K562 (cell line): ENCODE measurements at regions not wholly inside any gene's neighbourhood (a gene's known extent, or its start where the extent isn't known, plus 50 kb on each side); places are given as distances from the start of the nearest gene placed in this dataset.

Experiments used
- ATAC-seq: fragments of 200-7000 bp; cut with Tn5 transposase; 3 replicates; pipeline ENCODE4 v1.9.1; 2020; ENCODE audit warnings: moderate library complexity
- BruUV-seq: library from RNA; stranded (reverse); fragments of 400-500 nt; replicated peaks from 2 replicates; lab custom pipeline; 2021; lab: Mats Ljungman, UMichigan
- CTCF ChIA-PET: fragments of 300-600 bp; formaldehyde crosslinking; extraction: SDS; loops from one replicate; lab custom pipeline; 2021; ENCODE audit warnings: low intra/inter-chr PET ratio; lab: Yijun Ruan, JAX
- POLR2A ChIA-PET: fragments of 300-600, 350-650 bp; sonication (Branson Sonifier 250); formaldehyde crosslinking; extraction: SDS; loops from one replicate; lab custom pipeline; 2021; ENCODE audit warnings: antibody characterized with exemption, inconsistent platforms; lab: Yijun Ruan, JAX
- DNase-seq, 4 experiments: peaks; one replicate each; pipeline versions ENCODE4 v3.0.0 to v3.0.0-alpha.2; 2011 to 2018; ENCODE audit warnings: low spot score in 3 of 4, mixed read lengths in 3 of 4; ENCODE audit errors: extremely low read depth in 1 of 4
- FAIRE-seq: peaks from 2 replicates; lab custom pipeline; 2011; peaks lifted over from hg19 to GRCh38; lab: Jason Lieb, UNC
- H2AFZ ChIP-seq: 2 replicates; pipeline ENCODE4 v1.6.0; 2011; ENCODE audit warnings: low read depth, low read length, control low read depth, inconsistent platforms
- H3K27ac ChIP-seq: fragments of 200-600 bp; 3 replicates; pipeline ENCODE4 v1.8.0; 2011; ENCODE audit warnings: low read depth, mild to moderate bottlenecking, control low read depth, inconsistent platforms, low read length, moderate library complexity, mixed read lengths; ENCODE audit errors: extremely low read depth
- H3K27me3 ChIP-seq, 2 experiments: fragments of 300-600 bp in 1 of 2; 2 replicates in 1 of 2; 3 replicates in 1 of 2; pipeline versions ENCODE4 v1.6.0 to v1.8.0; 2011; ENCODE audit warnings: inconsistent platforms in 2 of 2, low read length in 2 of 2, mild to moderate bottlenecking in 1 of 2, mixed read lengths in 1 of 2, moderate library complexity in 1 of 2; ENCODE audit not compliant: control insufficient read depth in 2 of 2, insufficient read depth in 2 of 2
- H3K36me3 ChIP-seq: fragments of 300-600 bp; 3 replicates; pipeline ENCODE4 v1.8.0; 2011; ENCODE audit warnings: mild to moderate bottlenecking, low read length, inconsistent platforms; ENCODE audit not compliant: control insufficient read depth, insufficient read depth
- H3K4me1 ChIP-seq, 2 experiments: fragments of 200-600 bp in 1 of 2; replicated peaks in 1 of 2; 2 replicates in 1 of 2; 3 replicates in 1 of 2; pipeline versions ENCODE4 v1.5.1 to v1.8.0; 2011; ENCODE audit warnings: inconsistent platforms in 2 of 2, low read length in 2 of 2, mild to moderate bottlenecking in 1 of 2, mixed read lengths in 1 of 2, moderate library complexity in 1 of 2; ENCODE audit not compliant: control insufficient read depth in 2 of 2, insufficient read depth in 2 of 2
- H3K4me2 ChIP-seq: 2 replicates; pipeline ENCODE4 v1.6.1; 2011; ENCODE audit warnings: low read length, control low read depth, inconsistent platforms, mixed read lengths; ENCODE audit not compliant: insufficient read depth
- H3K4me3 ChIP-seq: fragments of 200-600 bp; sonication (generic), shearing (Covaris generic); 2 replicates; pipeline ENCODE4 v1.5.1; 2016; ENCODE audit warnings: control low read depth, inconsistent platforms
- H3K79me2 ChIP-seq: fragments of 200-600 bp; 3 replicates; pipeline ENCODE4 v1.8.0; 2011; ENCODE audit warnings: low read length, inconsistent platforms; ENCODE audit not compliant: control insufficient read depth, insufficient read depth
- H3K9ac ChIP-seq, 2 experiments: 2 replicates each; pipeline versions ENCODE4 v1.6.0 to v1.6.1; 2011; ENCODE audit warnings: low read depth in 2 of 2, low read length in 2 of 2, control low read depth in 1 of 2, inconsistent platforms in 1 of 2, mild to moderate bottlenecking in 1 of 2, mixed read lengths in 1 of 2; ENCODE audit not compliant: insufficient read depth in 1 of 2
- H3K9me1 ChIP-seq: one replicate; pipeline ENCODE4 v1.6.0; 2011; ENCODE audit warnings: inconsistent platforms, mild to moderate bottlenecking, low read length, moderate library complexity; ENCODE audit not compliant: control insufficient read depth, insufficient read depth
- H3K9me3 ChIP-seq: replicated peaks from 2 replicates; pipeline ENCODE4 v1.5.1; 2011; ENCODE audit warnings: low read depth, low read length, inconsistent platforms; ENCODE audit not compliant: control insufficient read depth, insufficient read depth
- H4K20me1 ChIP-seq: replicated peaks from 2 replicates; pipeline ENCODE4 v1.6.1; 2011; ENCODE audit warnings: low read length, inconsistent platforms, mixed read lengths; ENCODE audit not compliant: control insufficient read depth, insufficient read depth
- ADNP ChIP-seq: fragments of 200-800 bp; sonication (Bioruptor generic); IDR thresholded peaks from 2 replicates; pipeline ENCODE4 v1.6.1; 2016; ENCODE audit warnings: missing genetic modification characterization, missing compliant biosample characterization
- ATF1 ChIP-seq, 2 experiments: fragments of 450-650 bp in 1 of 2; IDR thresholded peaks; 2 replicates each; pipeline ENCODE4 v1.6.1; 2016; ENCODE audit warnings: missing compliant biosample characterization in 1 of 2, missing genetic modification characterization in 1 of 2
- CXXC5 ChIP-seq: fragments of 250-450 bp; sonication (Bioruptor Pico); IDR thresholded peaks from 2 replicates; pipeline ENCODE4 v1.8.0; 2022; ENCODE audit warnings: inconsistent platforms, mild to moderate bottlenecking, moderate library complexity
- HNRNPLL ChIP-seq: fragments of 200-400 bp; formaldehyde crosslinking; IDR thresholded peaks from 2 replicates; pipeline ENCODE4 v1.6.1; 2017; ENCODE audit warnings: low read length, low read depth, mild to moderate bottlenecking; ENCODE audit not compliant: poor library complexity, severe bottlenecking
- MEIS2 ChIP-seq: fragments of 450-650 bp; IDR thresholded peaks from 2 replicates; pipeline ENCODE4 v1.6.1; 2014; ENCODE audit warnings: mild to moderate bottlenecking; ENCODE audit not compliant: partially characterized antibody
- PPARD ChIP-seq: fragments of 250-450 bp; sonication (Bioruptor Pico); IDR thresholded peaks from 2 replicates; pipeline ENCODE4 v1.8.0; 2022; ENCODE audit warnings: inconsistent platforms, mild to moderate bottlenecking, moderate library complexity
- PTRF ChIP-seq: fragments of 450-650 bp; IDR thresholded peaks from 2 replicates; pipeline ENCODE4 v1.6.1; 2016; ENCODE audit warnings: mild to moderate bottlenecking, missing genetic modification characterization, missing compliant biosample characterization
- RBM17 ChIP-seq: fragments of 200-400 bp; formaldehyde crosslinking; IDR thresholded peaks from 2 replicates; pipeline ENCODE4 v1.6.1; 2017; ENCODE audit warnings: low read depth, mild to moderate bottlenecking, low read length, borderline replicate concordance
- SAFB2 ChIP-seq: fragments of 200-400 bp; formaldehyde crosslinking; IDR thresholded peaks from 2 replicates; pipeline ENCODE4 v1.6.1; 2018; ENCODE audit warnings: borderline replicate concordance, low read length, low read depth, moderate library complexity; ENCODE audit not compliant: severe bottlenecking
- SOX6 ChIP-seq: fragments of 450-650 bp; IDR thresholded peaks from 2 replicates; pipeline ENCODE4 v1.6.1; 2014; ENCODE audit warnings: mild to moderate bottlenecking
- SP1 ChIP-seq: sonication (generic); formaldehyde crosslinking; IDR thresholded peaks from 2 replicates; pipeline ENCODE4 v1.8.1; 2022; ENCODE audit warnings: mild to moderate bottlenecking, missing genetic modification reagents
- WGBS: fragments of 100-300 bp; shearing (Covaris generic); methylation state at CpG from one replicate; pipeline ENCODE4 v1.1.6; 2016; ENCODE audit warnings: low coverage, mixed read lengths; ENCODE audit not compliant: insufficient coverage; ENCODE audit errors: missing lambda C conversion rate; 5-methylcytosine and 5-hydroxymethylcytosine counted together
- in situ Hi-C: fragments of 300-500 bp; cut with MboI; formaldehyde crosslinking; loops from 4 replicates; pipeline ENCODE4 v1.15.0; 2018; ENCODE audit warnings: inconsistent platforms, mixed read lengths
- intact Hi-C: fragments of 100-400 bp; cut with micrococcal nuclease; formaldehyde crosslinking; loops from 2 replicates; pipeline ENCODE4 v1.14.2; 2022

DNA sequence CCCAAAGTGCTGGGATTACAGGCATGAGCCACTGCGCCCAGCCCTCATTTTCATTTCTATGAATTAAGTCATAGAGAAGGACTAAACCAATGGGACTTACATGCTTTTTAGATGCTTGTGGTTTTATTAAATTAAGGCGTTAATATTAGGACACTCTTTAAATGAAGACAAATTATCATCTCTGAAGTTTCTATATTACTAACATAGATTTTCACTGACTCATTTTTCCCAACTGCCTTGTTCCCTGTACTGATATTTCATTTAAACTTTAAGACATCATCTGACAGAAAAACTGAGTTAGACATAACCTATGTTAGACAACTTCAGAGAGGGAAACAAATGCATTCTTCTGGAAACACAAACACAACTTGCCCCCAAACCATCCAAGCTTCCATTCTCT, 99.8 kb downstream of the BTG1 start:
- no peaks in the 10 kb centered on the region for H3K27me3 ChIP-seq
- H3K27ac ChIP-seq: no peak overlapping the region
- FAIRE-seq (no peak), DNase-seq (no peak), ATAC-seq (no peak)
- no peak overlapping the region for H2AFZ ChIP-seq
- BruUV-seq: no TSS peak
- no peaks in the 10 kb centered on the region for H3K79me2 ChIP-seq
- H3K9ac ChIP-seq: no peak overlapping the region
- H3K4me3 ChIP-seq: no peak overlapping the region
- no peak for TF ChIP-seq PPARD (CRISPR knock-in tag)
- TF ChIP-seq PTRF (tag): no peak
- no peak for TF ChIP-seq ATF1 (CRISPR knock-in tag; IDR thresholded peaks at IDR 0.05)
- TF ChIP-seq ATF1 (tag; IDR thresholded peaks at IDR 0.05): no peak
- no peak for TF ChIP-seq MEIS2
- no peak for TF ChIP-seq SAFB2
- no peak for TF ChIP-seq ADNP (tag)
- TF ChIP-seq, all 486 proteins: peak for 0
- ChIA-PET CTCF (no interaction called here), POLR2A (interaction anchor here (0.7 kb wide), 1 partner anchor 23 kb away, joined by 3 read pairs; no protein-coding TSS in a partner anchor)
- no peaks in the 10 kb centered on the region for H4K20me1 ChIP-seq
- in situ Hi-C loops (no loop called here), intact Hi-C loops (no loop called here)
- no peaks in the 10 kb centered on the region; the same call in 2 of the 3 replicates for H3K36me3 ChIP-seq
- H3K4me2 ChIP-seq: no peak overlapping the region
- 71% methylated on average over 2 of the region's 2 CpGs for WGBS
- H3K4me1 ChIP-seq: no peaks in the 10 kb centered on the region
- H3K9me1 ChIP-seq: no peaks in the 10 kb centered on the region
- no peaks in the 10 kb centered on the region for H3K9me3 ChIP-seq

DNA sequence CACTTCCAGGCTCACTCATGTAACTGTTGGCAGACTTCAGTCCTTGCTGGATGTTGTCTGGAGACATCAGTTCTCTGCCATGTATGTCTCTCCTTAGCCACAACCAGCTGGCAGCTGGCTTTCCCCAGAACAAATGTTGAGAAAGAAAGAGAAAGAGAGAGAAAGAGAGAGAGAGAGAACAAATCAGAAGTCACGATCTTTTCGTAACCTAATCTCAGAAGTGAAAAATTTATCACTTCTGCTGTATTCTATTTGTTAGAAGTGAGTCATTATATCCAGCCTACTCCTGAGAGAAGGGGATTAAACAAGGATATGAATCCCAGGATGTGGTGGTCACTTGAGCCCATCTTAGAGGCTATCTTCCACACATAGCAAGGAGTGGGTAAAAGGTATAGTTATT, 101.2 kb downstream of the BTG1 start:
- ATAC-seq: no peak

More for the DNA sequence above, 101.2 kb downstream of the BTG1 start:
- H4K20me1 ChIP-seq: no peaks in the 10 kb centered on the region
- no peak overlapping the region for H3K27ac ChIP-seq
- H3K36me3 ChIP-seq: no peaks in the 10 kb centered on the region; the same call in 2 of the 3 replicates
- no peaks in the 10 kb centered on the region for H3K27me3 ChIP-seq
- H3K4me2 ChIP-seq: no peak overlapping the region
- no peaks in the 10 kb centered on the region for H3K79me2 ChIP-seq
- in situ Hi-C loops: no loop called here
- H2AFZ ChIP-seq: no peak overlapping the region
- TF ChIP-seq RBM17 (no peak), HNRNPLL (no peak), SOX6 (no peak), CXXC5 (CRISPR knock-in tag) (no peak), SP1 (CRISPR knock-in tag) (no peak)
- TF ChIP-seq, all 486 proteins: peak for 0
- no peaks in the 10 kb centered on the region for H3K9me3 ChIP-seq
- DNase-seq (no peak), FAIRE-seq (no peak)
- ChIA-PET CTCF (no interaction called here), POLR2A (interaction anchor here (2.1 kb wide), 1 partner anchor 11 kb away, joined by 5 read pairs; no protein-coding TSS in a partner anchor)
- intact Hi-C loops: no loop called here
- WGBS: 71% methylated on average over 2 of the region's 2 CpGs
- no peak overlapping the region for H3K9ac ChIP-seq
- H3K4me3 ChIP-seq: no peak overlapping the region
- H3K4me1 ChIP-seq: no peaks in the 10 kb centered on the region
- no peaks in the 10 kb centered on the region for H3K9me1 ChIP-seq
- no TSS peak for BruUV-seq
